ENCODE measurements at regions not wholly inside any gene's neighbourhood (a gene's known extent, or its start where the extent isn't known, plus 50 kb on each side); places are given as distances from the start of the nearest gene placed in this dataset.

DNA sequence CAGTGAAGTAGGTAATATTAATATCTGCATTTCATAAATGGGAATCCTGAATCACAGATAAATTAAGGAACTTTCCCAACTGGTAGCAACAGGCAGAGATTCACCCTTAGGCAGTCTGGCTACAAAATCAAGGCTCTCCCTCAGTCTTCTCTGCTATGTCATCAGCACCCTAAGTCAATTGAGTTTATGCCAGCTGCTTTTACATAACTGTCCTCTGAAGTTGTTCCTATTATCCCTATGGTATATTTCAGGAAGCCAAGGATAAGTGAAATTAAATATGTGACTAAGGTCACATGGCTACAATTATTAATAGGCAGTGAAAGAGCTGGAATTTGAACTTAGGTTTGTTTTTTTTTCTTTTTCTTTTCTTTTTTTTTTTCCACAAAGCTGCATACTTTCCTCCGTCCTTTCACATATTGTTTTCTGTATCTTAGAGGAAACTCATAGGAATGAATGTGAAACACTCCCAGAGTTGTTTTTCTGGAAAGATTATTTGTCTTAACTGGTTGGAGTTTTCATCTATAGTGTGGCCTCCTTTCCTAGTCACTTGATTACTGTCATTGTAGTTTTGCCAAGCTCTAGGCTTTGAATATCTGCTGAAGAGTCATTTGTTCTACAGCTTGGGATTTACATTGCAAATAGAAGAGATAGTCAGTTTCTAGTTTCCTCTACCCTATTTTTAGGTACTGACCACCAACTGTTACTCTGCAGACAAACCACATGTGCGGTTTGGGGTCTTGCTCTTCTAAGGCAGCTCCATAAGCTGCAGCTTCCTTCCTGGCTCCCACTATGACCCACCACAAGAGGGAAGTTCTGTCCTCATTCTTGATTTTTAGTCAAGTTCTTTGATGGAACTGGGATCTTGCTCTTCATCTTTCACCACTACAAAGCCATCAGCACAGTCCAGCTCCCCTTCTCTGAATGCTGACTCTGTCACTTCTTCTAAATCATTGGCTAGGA is 338.0 kb upstream of the KIAA1217 start:
- TF ChIP-seq, protein P1, sequence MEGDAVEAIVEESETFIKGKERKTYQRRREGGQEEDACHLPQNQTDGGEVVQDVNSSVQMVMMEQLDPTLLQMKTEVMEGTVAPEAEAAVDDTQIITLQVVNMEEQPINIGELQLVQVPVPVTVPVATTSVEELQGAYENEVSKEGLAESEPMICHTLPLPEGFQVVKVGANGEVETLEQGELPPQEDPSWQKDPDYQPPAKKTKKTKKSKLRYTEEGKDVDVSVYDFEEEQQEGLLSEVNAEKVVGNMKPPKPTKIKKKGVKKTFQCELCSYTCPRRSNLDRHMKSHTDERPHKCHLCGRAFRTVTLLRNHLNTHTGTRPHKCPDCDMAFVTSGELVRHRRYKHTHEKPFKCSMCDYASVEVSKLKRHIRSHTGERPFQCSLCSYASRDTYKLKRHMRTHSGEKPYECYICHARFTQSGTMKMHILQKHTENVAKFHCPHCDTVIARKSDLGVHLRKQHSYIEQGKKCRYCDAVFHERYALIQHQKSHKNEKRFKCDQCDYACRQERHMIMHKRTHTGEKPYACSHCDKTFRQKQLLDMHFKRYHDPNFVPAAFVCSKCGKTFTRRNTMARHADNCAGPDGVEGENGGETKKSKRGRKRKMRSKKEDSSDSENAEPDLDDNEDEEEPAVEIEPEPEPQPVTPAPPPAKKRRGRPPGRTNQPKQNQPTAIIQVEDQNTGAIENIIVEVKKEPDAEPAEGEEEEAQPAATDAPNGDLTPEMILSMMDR (IDR thresholded peaks at IDR 0.05), result no peak
- no peak for TF ChIP-seq POLR2A (IDR thresholded peaks at IDR 0.05)

Measured in tibial nerve (tissue), 3 donors.